RWPE1 (cell line): ENCODE measurements at regions not wholly inside any gene's neighbourhood (a gene's known extent, or its start where the extent isn't known, plus 50 kb on each side); places are given as distances from the start of the nearest gene placed in this dataset.
"Not testable (repeated sequence)": the region's sequence is repeated elsewhere in the genome, so short reads cannot be mapped to it uniquely, and the experiment has no call there.

ENCODE experiments used
- CTCF ChIA-PET: fragments of 350-600 bp; sonication (Branson Sonifier 250); formaldehyde crosslinking; extraction: SDS; loops from one replicate; lab custom pipeline; 2021; lab: Yijun Ruan, JAX
- POLR2A ChIA-PET: fragments of 400-600 bp; formaldehyde crosslinking; extraction: SDS; loops from one replicate; lab custom pipeline; 2020; ENCODE audit warnings: antibody characterized with exemption; ENCODE audit not compliant: low non-redundant PET; lab: Yijun Ruan, JAX
- DNase-seq: peaks from one replicate; pipeline ENCODE4 v3.0.0; 2012; ENCODE audit warnings: low spot score
- H3K27ac ChIP-seq: fragments of 450-650 bp; 2 replicates; pipeline ENCODE4 v1.5.1; 2017
- TF ChIP-seq, protein P1 (sequence below): fragments of 450-650 bp; conservative IDR thresholded peaks from 2 replicates; pipeline ENCODE4 v1.5.1; 2017; ENCODE audit warnings: low read depth, mild to moderate bottlenecking

DNA sequence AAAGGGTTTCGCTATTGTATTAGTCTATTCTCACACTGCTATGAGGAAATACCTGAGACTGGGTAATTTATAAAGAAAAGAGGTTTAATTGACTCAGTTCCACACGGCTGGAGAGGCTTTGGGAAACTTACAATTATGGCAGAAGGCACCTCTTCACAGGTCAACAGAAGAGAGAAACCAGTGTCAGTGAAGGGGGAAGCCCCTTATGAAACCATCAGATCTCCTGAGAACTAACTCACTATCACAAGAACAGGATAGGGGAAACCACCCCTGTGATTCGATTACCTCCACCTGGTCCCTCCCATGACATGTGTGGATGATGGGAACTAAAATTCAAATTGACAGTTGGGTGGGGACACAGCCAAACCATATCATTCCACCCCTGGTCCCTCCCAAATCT lies 589.5 kb downstream of the CENPC start:
- POLR2A ChIA-PET: no interaction called here
- CTCF ChIA-PET: no interaction called here
- DNase-seq: no peak
- no peak overlapping the region for H3K27ac ChIP-seq
- TF ChIP-seq, protein P1, sequence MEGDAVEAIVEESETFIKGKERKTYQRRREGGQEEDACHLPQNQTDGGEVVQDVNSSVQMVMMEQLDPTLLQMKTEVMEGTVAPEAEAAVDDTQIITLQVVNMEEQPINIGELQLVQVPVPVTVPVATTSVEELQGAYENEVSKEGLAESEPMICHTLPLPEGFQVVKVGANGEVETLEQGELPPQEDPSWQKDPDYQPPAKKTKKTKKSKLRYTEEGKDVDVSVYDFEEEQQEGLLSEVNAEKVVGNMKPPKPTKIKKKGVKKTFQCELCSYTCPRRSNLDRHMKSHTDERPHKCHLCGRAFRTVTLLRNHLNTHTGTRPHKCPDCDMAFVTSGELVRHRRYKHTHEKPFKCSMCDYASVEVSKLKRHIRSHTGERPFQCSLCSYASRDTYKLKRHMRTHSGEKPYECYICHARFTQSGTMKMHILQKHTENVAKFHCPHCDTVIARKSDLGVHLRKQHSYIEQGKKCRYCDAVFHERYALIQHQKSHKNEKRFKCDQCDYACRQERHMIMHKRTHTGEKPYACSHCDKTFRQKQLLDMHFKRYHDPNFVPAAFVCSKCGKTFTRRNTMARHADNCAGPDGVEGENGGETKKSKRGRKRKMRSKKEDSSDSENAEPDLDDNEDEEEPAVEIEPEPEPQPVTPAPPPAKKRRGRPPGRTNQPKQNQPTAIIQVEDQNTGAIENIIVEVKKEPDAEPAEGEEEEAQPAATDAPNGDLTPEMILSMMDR: no peak

DNA sequence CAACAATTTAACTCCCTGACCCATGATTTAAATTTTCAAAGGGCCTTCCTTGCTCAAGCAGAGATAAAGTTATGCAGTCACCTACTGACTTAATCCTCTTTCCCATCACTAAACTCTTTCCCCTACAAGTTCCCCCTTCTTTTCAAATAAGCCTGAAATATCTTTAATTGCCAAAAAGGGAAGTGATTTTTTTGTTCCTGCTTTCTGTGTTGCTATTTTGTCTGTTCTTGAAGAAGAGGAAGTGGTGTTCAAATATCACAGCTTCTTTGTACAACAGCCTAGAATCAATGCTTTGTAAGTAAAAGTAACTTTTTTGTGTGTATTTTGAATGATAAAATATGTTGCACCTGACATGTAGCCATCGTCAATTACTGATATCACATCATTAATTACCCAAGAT lies 595.9 kb downstream of the CENPC start:
- no peak for DNase-seq
- POLR2A ChIA-PET: no interaction called here
- TF ChIP-seq, protein P1: no peak
- CTCF ChIA-PET: no interaction called here
- H3K27ac ChIP-seq: no peak overlapping the region

DNA sequence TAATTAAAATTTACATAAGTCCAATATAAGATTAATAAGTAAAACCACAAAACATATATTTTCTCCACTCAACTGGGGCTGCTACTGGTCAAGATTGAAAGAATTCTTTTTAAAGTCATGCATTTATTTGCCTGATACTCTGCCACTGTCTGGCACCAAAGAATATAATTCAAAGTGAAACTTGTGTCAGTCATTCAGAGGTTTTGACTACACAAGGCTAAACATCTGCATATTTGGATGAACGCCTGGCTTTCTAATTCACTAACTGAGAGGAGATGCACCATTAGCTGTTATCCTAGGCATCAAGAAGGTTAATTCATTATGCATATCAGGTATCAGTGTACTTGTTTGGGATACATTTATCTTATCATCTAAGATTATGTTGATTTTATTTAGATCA lies 598.5 kb downstream of the CENPC start:
- ChIA-PET POLR2A (no interaction called here), CTCF (no interaction called here)
- no peak overlapping the region for H3K27ac ChIP-seq
- TF ChIP-seq, protein P1: no peak
- DNase-seq: no peak

DNA sequence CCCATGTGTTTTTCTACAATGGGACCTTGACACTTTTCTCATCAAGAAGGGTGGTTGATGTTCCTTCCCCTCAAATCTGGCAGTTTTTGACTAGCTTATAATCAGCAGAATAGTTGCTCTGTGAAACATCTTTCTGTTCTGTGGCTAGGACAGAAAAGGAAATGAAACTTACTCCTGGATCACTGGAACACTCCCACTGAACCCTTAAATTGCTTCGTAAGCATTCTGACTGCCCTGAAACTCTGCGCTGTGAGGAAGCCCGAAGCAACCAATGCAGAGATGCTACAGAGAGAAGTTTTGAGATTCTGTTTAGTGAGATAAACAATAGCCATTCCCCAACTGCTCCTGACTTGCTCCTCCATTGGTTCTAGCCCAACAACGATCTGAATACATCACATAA lies 602.2 kb downstream of the CENPC start:
- H3K27ac ChIP-seq: no peak overlapping the region
- no peak for DNase-seq
- CTCF ChIA-PET: no interaction called here
- TF ChIP-seq, protein P1: no peak
- POLR2A ChIA-PET: no interaction called here

DNA sequence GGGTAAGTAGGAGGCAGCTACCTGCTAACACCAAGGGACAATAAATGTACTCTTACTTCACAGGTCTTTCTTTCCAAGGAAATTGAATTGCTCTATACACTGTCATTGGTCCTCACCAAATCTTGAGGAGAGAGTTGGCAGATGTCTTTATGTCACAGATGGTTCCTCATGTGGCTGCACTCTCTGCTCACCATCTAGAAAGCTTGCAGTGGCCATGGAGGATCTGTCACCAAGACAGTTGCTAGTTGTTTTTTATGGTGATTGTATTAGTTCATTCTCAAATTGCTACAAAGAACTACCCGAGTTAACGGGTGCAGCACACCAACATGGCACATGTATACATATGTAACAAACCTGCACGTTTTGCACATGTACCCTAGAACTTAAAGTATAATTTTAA lies 613.3 kb downstream of the CENPC start:
- POLR2A ChIA-PET, DNase-seq, CTCF ChIA-PET, H3K27ac ChIP-seq: not testable (repeated sequence)

DNA sequence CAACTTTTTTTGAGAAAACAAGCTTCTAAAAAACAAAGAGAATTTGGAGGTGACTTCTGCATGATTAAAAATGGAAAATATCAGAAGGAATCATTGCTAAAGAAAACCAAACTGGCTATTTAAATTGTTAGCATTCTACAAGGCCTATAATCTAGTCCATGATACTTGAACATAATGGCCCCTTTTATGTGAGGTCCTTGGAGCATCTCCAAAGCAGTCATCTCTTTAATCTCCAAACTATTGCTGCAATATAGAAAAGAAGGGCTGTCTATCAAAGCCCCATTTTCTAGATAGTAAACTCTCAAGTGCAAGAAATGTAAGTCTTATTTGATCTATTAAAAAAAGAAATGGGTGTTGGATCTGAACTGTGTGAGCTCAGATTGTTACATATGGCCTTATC lies 615.1 kb downstream of the CENPC start:
- CTCF ChIA-PET: interaction anchor here (0.7 kb wide), 1 partner anchor 1028 kb away, joined by 3 read pairs; no protein-coding TSS in a partner anchor
- DNase-seq: no peak
- H3K27ac ChIP-seq: no peak overlapping the region

DNA sequence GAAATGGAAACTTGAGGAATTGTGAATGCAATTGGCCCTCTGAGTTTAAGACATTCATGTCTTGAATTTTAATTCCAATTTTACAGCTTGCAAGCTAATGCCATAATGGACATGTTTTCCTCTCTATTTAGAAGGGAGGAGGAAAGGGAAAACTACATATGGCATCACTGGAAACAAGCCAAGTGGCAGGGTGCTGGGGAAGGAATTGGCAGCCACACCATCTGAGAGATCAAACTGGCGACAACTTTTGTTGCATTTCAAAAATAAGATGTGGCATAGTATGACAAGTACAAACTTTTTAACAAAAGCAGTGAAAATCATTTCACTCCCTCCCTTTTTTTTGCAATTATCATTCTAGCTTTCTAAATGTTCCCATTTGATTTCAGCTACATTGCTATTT lies 615.6 kb downstream of the CENPC start:
- no peak overlapping the region for H3K27ac ChIP-seq
- TF ChIP-seq, protein P1: no peak
- CTCF ChIA-PET: interaction anchor here (0.7 kb wide), 1 partner anchor 1027 kb away, joined by 3 read pairs; no protein-coding TSS in a partner anchor
- no peak for DNase-seq
- POLR2A ChIA-PET: interaction anchor here (0.6 kb wide), 1 partner anchor 1067 kb away, joined by 3 read pairs; no protein-coding TSS in a partner anchor

More for the DNA sequence above, 615.1 kb downstream of the CENPC start:
- TF ChIP-seq, protein P1: no peak
- POLR2A ChIA-PET: interaction anchor here (0.6 kb wide), 1 partner anchor 1067 kb away, joined by 3 read pairs; no protein-coding TSS in a partner anchor

DNA sequence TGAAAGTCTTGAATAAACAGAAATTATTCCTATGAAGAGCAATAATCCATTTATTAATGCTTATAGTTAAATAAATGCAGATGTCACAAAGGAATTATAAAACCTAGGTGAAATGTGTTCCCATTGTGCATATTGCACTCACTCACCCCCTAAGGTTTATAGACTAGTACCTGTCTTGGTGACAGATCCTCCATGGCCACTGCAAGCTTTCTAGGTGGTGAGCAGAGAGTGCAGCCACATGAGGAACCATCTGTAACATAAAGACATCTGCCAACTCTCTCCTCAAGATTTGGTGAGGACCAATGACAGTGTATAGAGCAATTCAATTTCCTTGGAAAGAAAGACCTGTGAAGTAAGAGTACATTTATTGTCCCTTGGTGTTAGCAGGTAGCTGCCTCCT lies 616.4 kb downstream of the CENPC start:
- CTCF ChIA-PET, DNase-seq, POLR2A ChIA-PET, H3K27ac ChIP-seq: not testable (repeated sequence)
